NCI-H446 (cell line): ENCODE measurements at regions not wholly inside any gene's neighbourhood (a gene's known extent, or its start where the extent isn't known, plus 50 kb on each side); places are given as distances from the start of the nearest gene placed in this dataset.

ENCODE experiments used
- DNase-seq, 2 experiments: peaks; one replicate each; lab custom pipeline; 2025; lab: John Stamatoyannopoulos, UW

GRCh38 chr15:35769656-35770055, 223.7 kb upstream of the DPH6 start:
- DNase-seq = no peak

GRCh38 chr15:35771746-35772442, 225.9 kb upstream of the DPH6 start:
- no peak for DNase-seq

GRCh38 chr15:35774653-35775052, 228.7 kb upstream of the DPH6 start:
- DNase-seq = no peak

- no peak for DNase-seq
Observed at GRCh38 chr15:35775471-35775870, 229.5 kb upstream of the DPH6 start.

- no peak for DNase-seq
Observed at GRCh38 chr15:35777061-35777460, 231.1 kb upstream of the DPH6 start.

GRCh38 chr15:35783203-35783602, 237.2 kb upstream of the DPH6 start:
- no peak for DNase-seq

GRCh38 chr15:35784745-35785144, 238.8 kb upstream of the DPH6 start:
- peak; percentile 26 to 65 for DNase-seq

- DNase-seq = no peak
Observed at GRCh38 chr15:35810007-35810406, 264.0 kb upstream of the DPH6 start.

GRCh38 chr15:35813573-35813972, 267.6 kb upstream of the DPH6 start:
- DNase-seq = no peak

GRCh38 chr15:35818846-35819245, 272.9 kb upstream of the DPH6 start:
- no peak for DNase-seq

GRCh38 chr15:35822153-35822552, 276.2 kb upstream of the DPH6 start:
- DNase-seq = no peak

GRCh38 chr15:35827141-35827540, 281.2 kb upstream of the DPH6 start:
- no peak for DNase-seq

- no peak for DNase-seq
Observed at GRCh38 chr15:35827911-35828310, 281.9 kb upstream of the DPH6 start.

GRCh38 chr15:35833581-35833980, 287.6 kb upstream of the DPH6 start:
- no peak for DNase-seq

- peak in 1 of 2 experiments; percentile 71 for DNase-seq
Observed at GRCh38 chr15:35834216-35834830, 288.4 kb upstream of the DPH6 start.

GRCh38 chr15:35834866-35835265, 288.9 kb upstream of the DPH6 start:
- peak in 1 of 2 experiments; percentile 8 for DNase-seq

- peak in 1 of 2 experiments; percentile 59 for DNase-seq
Observed at GRCh38 chr15:35838424-35839111, 292.6 kb upstream of the DPH6 start.

GRCh38 chr15:35842631-35843030, 296.7 kb upstream of the DPH6 start:
- no peak for DNase-seq

GRCh38 chr15:35843498-35843897, 297.5 kb upstream of the DPH6 start:
- DNase-seq = no peak

- DNase-seq = no peak
Observed at GRCh38 chr15:35850284-35850683, 304.3 kb upstream of the DPH6 start.

- no peak for DNase-seq
Observed at GRCh38 chr15:35851491-35851890, 305.5 kb upstream of the DPH6 start.

GRCh38 chr15:35852818-35853624, 307.1 kb upstream of the DPH6 start:
- DNase-seq = no peak
